Activated T-helper 1 cell treated with anti-CD3 and anti-CD28 coated beads, Interleukin-2, amount 50 U/mL, for 16 hours (primary cell): ENCODE measurements at regions not wholly inside any gene's neighbourhood (a gene's known extent, or its start where the extent isn't known, plus 50 kb on each side); places are given as distances from the start of the nearest gene placed in this dataset.

Source experiments
- DNase-seq, 2 donors: peaks; one replicate each; pipeline ENCODE4 v3.0.0-alpha.2; 2020; ENCODE audit warnings: low read depth in 1 of 2, low spot score in 1 of 2

GRCh38 chr2:34492561-34493455, 893.7 kb upstream of the FAM98A start:
- no peak for DNase-seq

GRCh38 chr2:34486965-34487364, 887.9 kb upstream of the FAM98A start:
- DNase-seq: no peak

GRCh38 chr2:34481542-34481941, 882.4 kb upstream of the FAM98A start:
- no peak for DNase-seq

- DNase-seq: no peak
These were observed 881.3 kb upstream of the FAM98A start for GRCh38 chr2:34480366-34480765.

- DNase-seq: no peak
These were observed 876.1 kb upstream of the FAM98A start for GRCh38 chr2:34475156-34475555.

- DNase-seq: no peak
These were observed 875.5 kb upstream of the FAM98A start for GRCh38 chr2:34474646-34475045.

GRCh38 chr2:34447097-34447496, 848.0 kb upstream of the FAM98A start:
- DNase-seq: no peak

- DNase-seq: no peak
These were observed 824.2 kb upstream of the FAM98A start for GRCh38 chr2:34423301-34423700.

- DNase-seq: no peak
These were observed 820.8 kb upstream of the FAM98A start for GRCh38 chr2:34419856-34420255.

GRCh38 chr2:34416856-34417255, 817.8 kb upstream of the FAM98A start:
- no peak for DNase-seq

GRCh38 chr2:34414856-34415255, 815.8 kb upstream of the FAM98A start:
- DNase-seq: no peak

- no peak for DNase-seq
These were observed 809.0 kb upstream of the FAM98A start for GRCh38 chr2:34408100-34408499.

- DNase-seq: no peak
These were observed 804.4 kb upstream of the FAM98A start for GRCh38 chr2:34403512-34403911.

GRCh38 chr2:34402376-34402775, 803.3 kb upstream of the FAM98A start:
- no peak for DNase-seq

- DNase-seq: no peak
These were observed 802.1 kb upstream of the FAM98A start for GRCh38 chr2:34401186-34401585.

GRCh38 chr2:34388446-34388845, 789.3 kb upstream of the FAM98A start:
- no peak for DNase-seq

GRCh38 chr2:34387536-34387935, 788.4 kb upstream of the FAM98A start:
- DNase-seq: no peak

GRCh38 chr2:34379586-34379985, 780.5 kb upstream of the FAM98A start:
- DNase-seq: no peak

- no peak for DNase-seq
These were observed 774.6 kb upstream of the FAM98A start for GRCh38 chr2:34373586-34374233.

GRCh38 chr2:34372967-34373366, 773.9 kb upstream of the FAM98A start:
- no peak for DNase-seq

GRCh38 chr2:34371711-34372110, 772.6 kb upstream of the FAM98A start:
- DNase-seq: no peak

- no peak for DNase-seq
These were observed 769.2 kb upstream of the FAM98A start for GRCh38 chr2:34368304-34368703.

GRCh38 chr2:34365932-34366331, 766.8 kb upstream of the FAM98A start:
- no peak for DNase-seq
